HG02840 (cell line): ENCODE measurements at regions not wholly inside any gene's neighbourhood (a gene's known extent, or its start where the extent isn't known, plus 50 kb on each side); places are given as distances from the start of the nearest gene placed in this dataset.

Source experiments
- ATAC-seq: cut with Tn5 transposase; IDR thresholded peaks from one replicate; pipeline ENCODE4 v1.9.1; 2021; ENCODE audit warnings: mild to moderate bottlenecking, moderate library complexity, moderate number of reproducible peaks; ENCODE audit not compliant: unreplicated experiment, low FRiP score

- ATAC-seq, result no peak
Measured at GRCh38 chr10:21077681-21078080, 180.6 kb upstream of the NEBL start.

DNA sequence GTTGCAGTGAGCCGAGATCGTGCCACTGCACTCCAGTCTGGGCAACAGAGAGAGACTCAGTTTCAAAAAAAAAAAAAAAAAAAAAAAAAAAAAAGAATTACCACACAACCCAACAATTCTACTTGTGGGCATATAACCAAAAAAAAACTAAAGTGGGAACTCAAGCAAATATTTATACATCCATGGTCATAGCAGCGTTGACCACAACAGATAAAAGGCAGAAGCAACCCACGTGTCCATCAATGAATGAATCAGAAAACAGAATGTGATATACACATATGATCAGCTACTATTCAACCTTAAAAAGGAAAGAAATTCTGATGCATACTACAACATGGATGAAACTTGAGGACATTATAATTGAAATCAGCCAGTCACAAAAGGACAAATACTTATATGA lies 179.3 kb upstream of the NEBL start:
- no peak for ATAC-seq

GRCh38 chr10:21075880-21076279 lies 178.8 kb upstream of the NEBL start:
- ATAC-seq, result no peak

- ATAC-seq, result no peak
Measured at GRCh38 chr10:21071001-21071673, 174.0 kb upstream of the NEBL start.

GRCh38 chr10:21069929-21070700 lies 173.0 kb upstream of the NEBL start:
- no peak for ATAC-seq

GRCh38 chr10:21069278-21069677 lies 172.2 kb upstream of the NEBL start:
- ATAC-seq, result no peak

DNA sequence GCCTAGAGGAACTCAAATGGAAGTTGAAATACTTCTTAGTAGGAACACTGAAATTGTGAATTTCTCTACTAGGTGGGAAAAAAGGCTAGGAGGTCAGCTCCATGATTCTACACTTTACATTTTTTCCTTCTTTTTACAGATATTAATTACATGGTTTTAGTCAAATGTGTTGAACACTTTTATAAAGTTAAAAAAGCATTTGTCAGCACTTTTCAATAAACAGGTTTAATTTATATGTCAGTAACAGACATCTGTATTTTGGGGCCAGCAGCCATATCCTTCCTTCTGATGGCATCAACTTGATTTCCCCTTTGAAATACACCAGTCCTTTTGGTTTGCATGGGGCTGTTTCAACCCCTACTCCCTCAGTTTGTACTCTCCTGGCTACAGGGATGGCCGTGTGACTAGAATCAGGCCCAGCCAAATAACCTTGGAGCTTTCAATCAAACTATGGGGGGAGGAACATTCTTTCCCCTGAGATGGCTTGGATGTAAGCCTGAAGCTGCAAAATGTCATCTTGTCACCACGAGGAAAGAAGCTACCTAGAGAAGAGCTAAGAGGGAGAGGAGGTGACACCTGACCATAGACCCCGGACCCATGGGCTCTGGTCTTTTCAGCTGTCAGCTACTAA lies 171.0 kb upstream of the NEBL start:
- ATAC-seq, result no peak

GRCh38 chr10:21065621-21066248 lies 168.6 kb upstream of the NEBL start:
- ATAC-seq, result no peak

DNA sequence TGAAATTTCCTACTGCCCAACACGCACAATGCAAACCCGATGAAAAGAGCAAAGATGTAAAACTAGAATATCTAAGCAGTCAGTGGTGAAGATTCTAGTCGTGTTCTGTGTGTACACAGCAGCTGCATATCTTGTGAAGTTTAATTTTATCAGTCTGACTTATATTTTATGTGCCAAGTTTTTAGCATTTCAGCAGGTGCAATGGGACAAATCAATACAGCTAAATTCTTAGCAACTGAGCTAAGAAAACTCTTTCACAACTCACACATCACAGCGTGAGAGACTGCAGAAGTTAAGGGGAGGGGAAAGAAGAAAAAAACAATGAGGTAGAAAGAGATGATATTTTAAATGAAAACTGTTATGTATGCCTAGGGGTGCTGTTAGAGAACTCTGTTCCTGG lies 164.9 kb upstream of the NEBL start:
- ATAC-seq, result no peak

DNA sequence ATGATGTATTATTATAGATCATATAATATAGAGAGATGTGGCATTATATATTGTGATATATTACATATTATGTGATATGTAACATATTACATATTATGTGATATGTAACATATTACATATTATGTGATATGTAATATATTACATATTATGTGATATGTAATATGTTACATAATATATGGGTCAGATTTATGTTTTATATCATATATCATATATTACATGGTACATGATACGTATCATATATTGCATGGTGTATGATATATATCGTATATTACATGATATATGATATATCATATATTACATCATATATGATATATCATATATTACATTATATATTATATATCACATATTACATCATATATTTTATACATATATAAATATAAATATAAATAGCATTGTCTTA lies 164.1 kb upstream of the NEBL start:
- ATAC-seq, result no peak

GRCh38 chr10:21060626-21061025 lies 163.5 kb upstream of the NEBL start:
- no peak for ATAC-seq

DNA sequence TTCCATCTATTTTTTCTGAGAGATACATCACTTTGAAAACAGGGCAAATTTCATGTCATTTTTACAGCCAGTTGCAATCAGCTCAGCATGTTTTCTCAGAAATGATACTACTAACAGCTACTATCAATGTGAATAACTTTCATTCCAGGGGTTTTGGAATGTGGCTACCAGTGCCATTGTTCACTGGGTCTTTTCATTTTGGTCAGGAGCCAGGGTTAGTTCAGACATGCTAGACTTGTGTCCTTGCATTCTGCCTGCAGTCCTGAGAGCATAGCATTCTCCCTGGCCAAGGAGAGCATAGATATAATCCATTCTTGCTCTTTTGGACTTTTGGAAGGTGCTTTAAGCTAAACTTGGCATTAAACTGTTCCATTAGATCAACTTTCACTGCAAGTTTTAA lies 160.9 kb upstream of the NEBL start:
- ATAC-seq, result no peak

GRCh38 chr10:21057436-21057835 lies 160.3 kb upstream of the NEBL start:
- ATAC-seq, result no peak

DNA sequence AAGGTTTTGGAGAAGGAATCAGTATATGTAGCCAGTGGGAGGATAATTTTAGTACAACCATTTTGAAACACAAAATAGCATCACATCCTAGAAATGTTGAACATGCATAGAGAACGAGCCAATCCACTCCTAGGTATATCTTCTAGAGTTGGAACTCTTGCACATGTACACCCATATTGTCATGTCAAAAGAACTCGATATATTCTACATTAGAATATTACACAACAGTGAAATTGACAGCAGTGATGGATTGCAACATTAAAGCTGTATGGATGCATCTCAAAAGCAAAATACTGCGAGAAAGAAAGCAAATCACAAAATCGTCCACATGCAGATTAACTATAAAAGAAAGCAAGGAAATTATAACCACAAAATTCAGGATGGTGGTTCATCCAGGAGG lies 159.3 kb upstream of the NEBL start:
- no peak for ATAC-seq

DNA sequence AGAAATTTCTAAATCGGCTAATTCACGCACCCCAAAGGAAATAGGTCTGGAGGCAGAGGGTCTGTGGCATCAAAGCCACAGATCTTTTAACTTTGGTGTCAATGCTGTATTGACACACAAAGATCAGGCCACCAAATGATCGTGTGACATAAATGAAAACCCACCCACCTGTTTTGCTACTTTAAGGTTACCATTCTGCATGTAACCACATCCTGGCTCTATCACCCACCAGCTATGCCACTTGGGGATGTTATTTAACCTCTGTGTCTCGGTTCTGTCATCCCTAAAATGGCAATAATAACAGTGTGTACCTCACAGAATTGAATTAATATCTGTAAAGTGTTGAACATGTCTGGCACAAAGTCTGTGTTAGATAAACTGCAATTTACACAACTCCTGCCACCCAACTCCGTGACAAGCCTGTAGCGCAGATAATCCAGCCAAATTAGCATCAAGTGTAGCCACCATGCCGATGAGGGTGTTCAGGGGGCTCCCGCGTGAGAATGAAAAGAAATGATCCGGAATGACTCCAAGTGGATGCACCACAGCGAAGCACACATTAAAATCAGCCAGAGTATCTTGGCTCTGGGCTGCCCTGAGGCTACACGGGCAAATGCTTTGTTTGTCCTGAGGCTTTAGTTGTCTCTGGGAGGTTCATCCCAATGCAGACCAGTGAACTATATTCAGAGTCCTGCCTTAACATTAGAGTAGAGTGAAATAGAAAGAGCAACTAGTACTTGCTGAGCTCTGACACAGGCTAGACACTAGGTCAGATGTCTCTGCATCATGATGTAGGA lies 158.4 kb upstream of the NEBL start:
- no peak for ATAC-seq

GRCh38 chr10:21053953-21054690 lies 157.0 kb upstream of the NEBL start:
- ATAC-seq, result no peak

- ATAC-seq, result no peak
Measured at GRCh38 chr10:21052709-21053104, 155.6 kb upstream of the NEBL start.

- ATAC-seq, result no peak
Measured at GRCh38 chr10:21052072-21052708, 155.1 kb upstream of the NEBL start.

- no peak for ATAC-seq
Measured at GRCh38 chr10:21049482-21049881, 152.4 kb upstream of the NEBL start.
